Esophagus squamous epithelium (tissue), 4 donors: ENCODE measurements at regions not wholly inside any gene's neighbourhood (a gene's known extent, or its start where the extent isn't known, plus 50 kb on each side); places are given as distances from the start of the nearest gene placed in this dataset.

ENCODE experiments used
- CTCF ChIP-seq, 6 experiments: fragments of 450-650 bp in 4 of 6; fragments of 200-600 bp in 2 of 6; sonication (generic) in 2 of 6; IDR thresholded peaks; one replicate each; pipeline ENCODE4 v1.5.1; 2016 to 2019; ENCODE audit warnings: antibody characterized with exemption in 6 of 6, mild to moderate bottlenecking in 4 of 6, moderate library complexity in 4 of 6
- POLR2A ChIP-seq, 4 donors: fragments of 450-650 bp; IDR thresholded peaks; one replicate each; pipeline ENCODE4 v1.6.1; 2017; ENCODE audit warnings: antibody characterized with exemption in 4 of 4, mild to moderate bottlenecking in 4 of 4, moderate library complexity in 3 of 4

GRCh38 chr3:69542805-69543429 is 157.0 kb upstream of the FRMD4B start:
- TF ChIP-seq CTCF (IDR thresholded peaks at IDR 0.05) (no peak), POLR2A (IDR thresholded peaks at IDR 0.05) (no peak)
